Testis (tissue), 2 donors: ENCODE measurements at regions not wholly inside any gene's neighbourhood (a gene's known extent, or its start where the extent isn't known, plus 50 kb on each side); places are given as distances from the start of the nearest gene placed in this dataset.

Experiments
- CTCF ChIP-seq, 3 experiments: fragments of 450-650 bp in 2 of 3; fragments of 200-600 bp in 1 of 3; sonication (generic) in 1 of 3; IDR thresholded peaks; one replicate each; pipeline ENCODE4 v1.5.1; 2016 to 2019; ENCODE audit warnings: antibody characterized with exemption in 3 of 3, mild to moderate bottlenecking in 2 of 3, moderate library complexity in 1 of 3
- POLR2A ChIP-seq: fragments of 450-650 bp; IDR thresholded peaks from one replicate; pipeline ENCODE4 v1.6.1; 2017; ENCODE audit warnings: antibody characterized with exemption, mild to moderate bottlenecking, moderate library complexity

- TF ChIP-seq POLR2A (no peak), CTCF (IDR thresholded peaks at IDR 0.05) (no peak)
Measured at GRCh38 chr7:36075561-36075960, 77.5 kb upstream of the EEPD1 start.
